HG02938 (cell line): ENCODE measurements at regions not wholly inside any gene's neighbourhood (a gene's known extent, or its start where the extent isn't known, plus 50 kb on each side); places are given as distances from the start of the nearest gene placed in this dataset.

Experiments
- ATAC-seq: cut with Tn5 transposase; IDR thresholded peaks from one replicate; pipeline ENCODE4 v1.9.1; 2021; ENCODE audit warnings: mild to moderate bottlenecking, moderate library complexity; ENCODE audit not compliant: unreplicated experiment

GRCh38 chr13:21997726-21998125 lies 326.9 kb downstream of the FGF9 start:
- ATAC-seq: no peak

- ATAC-seq: no peak
Measured at GRCh38 chr13:21998279-21998990, 327.6 kb downstream of the FGF9 start.

GRCh38 chr13:21999666-22000065 lies 328.8 kb downstream of the FGF9 start:
- no peak for ATAC-seq

- ATAC-seq: no peak
Measured at GRCh38 chr13:22000191-22000590, 329.3 kb downstream of the FGF9 start.

- no peak for ATAC-seq
Measured at GRCh38 chr13:22001336-22001735, 330.5 kb downstream of the FGF9 start.

GRCh38 chr13:22002893-22003292 lies 332.0 kb downstream of the FGF9 start:
- no peak for ATAC-seq

- ATAC-seq: no peak
Measured at GRCh38 chr13:22009500-22009899, 338.6 kb downstream of the FGF9 start.

GRCh38 chr13:22009937-22010336 lies 339.1 kb downstream of the FGF9 start:
- no peak for ATAC-seq

GRCh38 chr13:22012686-22013085 lies 341.8 kb downstream of the FGF9 start:
- no peak for ATAC-seq

GRCh38 chr13:22014469-22014868 lies 343.6 kb downstream of the FGF9 start:
- no peak for ATAC-seq

- peak; percentile 99 for ATAC-seq
Measured at GRCh38 chr13:22017226-22017625, 346.4 kb downstream of the FGF9 start.

GRCh38 chr13:22018076-22018835 lies 347.4 kb downstream of the FGF9 start:
- no peak for ATAC-seq

GRCh38 chr13:22018836-22019210 lies 347.9 kb downstream of the FGF9 start:
- no peak for ATAC-seq

GRCh38 chr13:22024381-22024994 lies 353.6 kb downstream of the FGF9 start:
- ATAC-seq: no peak

- ATAC-seq: no peak
Measured at GRCh38 chr13:22027566-22027965, 356.7 kb downstream of the FGF9 start.

- no peak for ATAC-seq
Measured at GRCh38 chr13:22028831-22029230, 358.0 kb downstream of the FGF9 start.

- ATAC-seq: no peak
Measured at GRCh38 chr13:22030321-22030720, 359.4 kb downstream of the FGF9 start.

- no peak for ATAC-seq
Measured at GRCh38 chr13:22031702-22032286, 360.9 kb downstream of the FGF9 start.

GRCh38 chr13:22032905-22033304 lies 362.0 kb downstream of the FGF9 start:
- ATAC-seq: no peak

- no peak for ATAC-seq
Measured at GRCh38 chr13:22039961-22040360, 369.1 kb downstream of the FGF9 start.

- no peak for ATAC-seq
Measured at GRCh38 chr13:22040810-22041364, 370.0 kb downstream of the FGF9 start.
